HG02588 (cell line): ENCODE measurements at regions not wholly inside any gene's neighbourhood (a gene's known extent, or its start where the extent isn't known, plus 50 kb on each side); places are given as distances from the start of the nearest gene placed in this dataset.
"Not testable (repeated sequence)": the region's sequence is repeated elsewhere in the genome, so short reads cannot be mapped to it uniquely, and the experiment has no call there.

Experiments
- ATAC-seq: cut with Tn5 transposase; IDR thresholded peaks from one replicate; pipeline ENCODE4 v1.9.1; 2021; ENCODE audit warnings: mild to moderate bottlenecking, moderate library complexity; ENCODE audit not compliant: unreplicated experiment

GRCh38 chr3:110900576-110900975 is 171.0 kb upstream of the NECTIN3 start:
- ATAC-seq = no peak

DNA sequence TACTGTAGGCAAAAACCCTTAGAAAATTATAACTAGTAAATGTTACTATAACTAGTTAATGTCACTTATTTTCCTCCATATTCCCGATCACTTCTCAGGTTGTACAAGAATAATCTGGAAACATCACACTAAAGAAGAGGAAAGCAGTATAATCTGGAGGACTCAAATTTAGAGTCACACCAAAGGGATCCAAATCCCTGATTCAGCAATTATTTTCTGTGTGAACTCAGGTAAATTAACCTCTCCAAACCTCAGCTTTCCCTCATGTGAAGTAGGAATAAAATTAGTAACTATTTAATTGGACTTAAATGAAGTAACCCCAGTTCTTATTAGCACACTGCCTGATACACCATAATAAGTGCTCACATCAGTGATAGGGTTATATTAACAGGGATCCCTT is 170.1 kb upstream of the NECTIN3 start:
- no peak for ATAC-seq

DNA sequence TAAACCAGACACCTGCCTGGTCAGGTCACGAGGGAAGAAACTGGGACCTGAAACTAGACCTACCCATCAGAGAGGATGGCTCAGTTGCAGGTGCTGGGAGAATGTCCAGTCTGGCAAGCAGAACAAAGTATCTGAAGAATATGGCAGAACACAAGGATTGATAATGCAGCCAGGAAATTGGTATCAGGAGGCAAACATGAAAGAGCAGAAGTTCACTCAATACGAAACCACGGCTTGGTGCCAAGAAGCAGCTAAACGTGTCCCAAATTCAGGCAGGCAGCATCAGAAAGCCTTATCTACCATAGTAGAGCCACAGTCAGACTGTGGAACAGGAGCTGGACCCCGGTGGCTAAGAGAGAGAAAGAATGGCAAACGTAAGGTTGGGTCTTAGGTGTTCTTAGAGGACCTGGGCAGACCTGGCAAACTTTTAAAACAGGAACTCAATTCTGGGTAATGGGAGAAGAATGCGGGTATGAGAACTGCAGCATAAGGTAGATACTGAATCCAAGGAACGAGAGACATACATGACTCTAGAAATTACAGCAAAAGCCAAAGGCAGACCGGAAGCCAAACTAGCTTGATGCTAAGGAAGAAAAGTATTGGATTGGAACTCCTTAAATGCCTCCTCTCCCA is 169.0 kb upstream of the NECTIN3 start:
- ATAC-seq = no peak

- ATAC-seq = no peak
These were observed 167.7 kb upstream of the NECTIN3 start for GRCh38 chr3:110903771-110904519.

- ATAC-seq = no peak
These were observed 167.1 kb upstream of the NECTIN3 start for GRCh38 chr3:110904520-110904890.

DNA sequence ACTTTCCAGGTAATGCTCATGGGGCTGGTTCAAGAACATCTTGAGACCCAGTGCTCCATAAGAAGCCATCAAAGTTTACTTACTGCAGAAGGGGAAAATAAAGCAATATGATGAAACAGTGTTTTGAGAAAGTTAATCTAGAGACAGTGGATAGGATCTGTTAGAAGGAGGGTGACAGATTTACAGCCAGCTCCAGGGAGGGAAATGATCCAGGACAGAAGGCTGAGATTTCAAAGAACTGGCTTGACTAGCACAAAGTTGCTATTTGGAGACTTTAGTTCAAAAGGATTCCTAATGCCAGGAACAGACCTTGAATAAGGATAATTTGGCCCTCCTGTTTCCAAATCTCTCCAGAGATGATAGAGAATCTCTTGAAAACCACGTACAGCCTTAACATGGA is 166.5 kb upstream of the NECTIN3 start:
- ATAC-seq = no peak

DNA sequence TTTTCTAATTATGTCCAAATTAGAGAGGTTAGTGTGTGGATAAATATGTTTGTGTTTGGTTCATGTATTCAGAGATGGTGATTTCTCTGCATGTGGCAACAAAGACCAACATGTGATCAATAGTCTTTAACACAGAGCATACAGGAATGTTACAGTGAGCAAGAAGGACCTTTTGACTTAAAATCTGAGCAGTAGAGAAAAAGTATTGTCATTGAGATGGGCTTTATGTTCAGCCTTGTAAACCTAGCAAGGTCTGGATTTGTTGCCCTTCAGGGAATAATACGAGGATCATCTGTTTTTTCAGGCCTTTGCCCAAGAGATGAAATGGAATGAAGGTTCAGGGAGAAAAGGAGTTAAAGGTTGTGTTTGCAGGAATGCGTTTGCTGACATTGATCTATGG is 161.8 kb upstream of the NECTIN3 start:
- no peak for ATAC-seq

- no peak for ATAC-seq
These were observed 161.2 kb upstream of the NECTIN3 start for GRCh38 chr3:110910346-110910955.

- no peak for ATAC-seq
These were observed 152.7 kb upstream of the NECTIN3 start for GRCh38 chr3:110918963-110919362.

- no peak for ATAC-seq
These were observed 145.8 kb upstream of the NECTIN3 start for GRCh38 chr3:110925798-110926197.

DNA sequence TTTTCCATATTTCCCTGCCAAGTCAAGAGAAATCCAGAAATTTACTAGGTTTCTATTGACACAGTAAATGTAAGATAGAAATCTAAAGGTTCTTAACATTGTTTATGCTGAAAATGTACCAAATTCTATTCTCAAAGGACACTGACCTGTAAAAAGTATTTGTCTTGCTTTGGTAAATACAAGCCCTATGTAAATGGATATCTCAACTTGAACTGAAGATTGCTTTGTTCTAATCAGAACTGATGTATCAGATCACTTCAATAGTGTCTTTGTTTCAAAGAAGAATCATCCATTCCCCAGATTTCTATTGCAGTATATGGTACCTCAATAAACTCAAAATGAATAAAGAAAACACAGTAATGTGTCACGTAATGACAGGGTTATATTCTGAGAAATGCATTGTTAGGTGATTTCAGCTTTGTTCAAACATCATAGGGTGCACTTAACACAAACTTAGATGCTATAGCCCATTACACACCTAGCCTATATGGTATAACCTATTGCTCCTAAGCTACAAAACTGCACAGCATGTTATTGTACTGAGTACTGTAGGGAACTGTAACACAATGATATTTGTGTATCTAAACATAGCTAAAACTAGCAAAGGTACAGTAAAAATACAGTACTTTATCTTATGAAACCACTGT is 143.5 kb upstream of the NECTIN3 start:
- no peak for ATAC-seq

DNA sequence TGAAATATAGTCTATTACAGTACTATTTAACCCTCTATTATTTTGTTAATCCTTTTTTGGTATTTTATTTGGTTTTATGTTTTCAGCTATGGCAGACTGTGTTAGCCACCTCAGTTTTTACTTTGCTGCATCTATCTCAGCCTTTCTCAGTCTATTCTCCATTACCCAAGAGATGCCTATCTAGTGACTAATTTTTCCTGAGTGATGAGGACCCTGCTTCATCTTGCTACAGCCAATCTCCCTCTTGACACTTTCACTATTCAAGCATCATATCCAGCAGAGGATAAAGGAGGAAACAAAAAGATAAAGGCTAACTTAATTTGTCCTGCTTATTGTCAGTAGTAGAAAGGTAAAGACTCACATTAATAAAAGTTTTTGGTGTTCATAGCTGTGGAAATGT is 141.8 kb upstream of the NECTIN3 start:
- ATAC-seq = no peak

DNA sequence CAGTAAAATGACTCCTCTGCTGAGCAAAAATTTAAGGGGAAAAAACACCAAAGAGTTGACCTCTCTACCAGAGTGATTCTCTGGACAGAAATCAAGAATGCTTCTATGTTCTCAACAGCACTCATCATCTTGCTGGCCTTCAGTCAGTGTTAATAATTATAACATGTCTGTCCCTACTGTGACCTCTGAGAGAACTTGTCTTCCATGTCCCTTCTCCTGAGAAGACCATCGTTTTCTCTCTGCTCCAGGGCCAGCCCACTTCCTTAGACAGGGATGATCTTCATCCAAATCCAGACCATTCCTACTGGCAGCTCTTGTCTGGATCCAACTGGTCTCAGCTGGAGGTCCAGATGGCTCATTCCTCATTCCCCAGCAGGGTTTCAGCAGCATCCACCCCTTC is 139.0 kb upstream of the NECTIN3 start:
- ATAC-seq = no peak

GRCh38 chr3:110933821-110934426 is 137.7 kb upstream of the NECTIN3 start:
- ATAC-seq = no peak

DNA sequence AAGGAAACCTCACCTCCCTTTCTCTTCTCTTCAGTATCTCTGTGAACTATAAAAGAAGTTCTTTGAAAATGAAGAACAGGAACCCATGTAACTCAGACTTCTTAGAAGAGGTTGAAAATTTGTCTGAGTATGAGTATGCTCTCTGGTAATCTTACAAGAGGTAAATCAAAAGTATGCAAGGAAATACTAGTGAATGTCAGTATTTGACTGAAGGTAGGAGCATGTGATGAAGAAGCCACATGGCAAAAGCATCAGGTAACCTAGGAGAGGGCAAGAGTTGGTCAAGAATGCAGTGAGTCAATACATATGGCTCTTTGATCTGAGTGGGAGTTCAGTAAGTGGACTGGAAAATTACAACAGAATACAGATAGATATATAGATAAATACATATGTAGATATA is 133.0 kb upstream of the NECTIN3 start:
- no peak for ATAC-seq

DNA sequence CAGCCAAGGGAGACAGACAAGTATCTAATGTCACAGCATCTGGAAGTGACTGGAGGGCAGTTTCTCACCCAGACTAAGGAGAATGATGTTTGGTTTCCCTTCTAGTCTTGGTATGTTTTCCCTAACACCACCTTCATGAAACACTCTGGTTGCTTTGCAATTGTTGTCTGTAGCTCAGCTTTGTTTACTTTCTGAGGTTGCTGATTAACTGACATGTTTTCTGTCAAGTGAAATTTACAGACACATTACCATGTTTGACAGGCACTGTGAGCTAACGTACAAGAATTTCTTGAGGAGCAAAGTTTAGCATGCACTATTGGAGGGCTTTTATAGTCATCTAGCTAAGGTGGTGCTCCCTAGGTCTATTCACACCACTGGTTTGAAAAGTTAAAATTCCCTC is 131.6 kb upstream of the NECTIN3 start:
- no peak for ATAC-seq

DNA sequence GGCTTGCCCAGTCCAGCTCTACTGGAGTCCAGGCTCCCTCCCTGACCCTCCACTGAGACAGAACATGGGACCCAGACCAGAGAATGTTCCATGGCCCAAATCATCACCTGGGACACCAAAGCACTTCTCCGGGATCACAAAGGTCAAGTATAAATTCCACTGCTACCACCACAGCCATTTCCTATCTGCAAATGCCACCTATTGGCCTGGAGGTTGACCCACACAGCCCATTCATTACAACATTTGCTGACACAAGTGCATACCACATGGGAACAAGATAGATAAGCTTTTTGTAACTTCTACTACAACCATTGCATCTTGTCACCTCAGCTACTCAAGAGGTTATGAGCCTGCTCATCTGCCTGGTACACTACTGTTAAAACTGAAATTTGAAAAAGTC is 126.8 kb upstream of the NECTIN3 start:
- ATAC-seq = no peak

DNA sequence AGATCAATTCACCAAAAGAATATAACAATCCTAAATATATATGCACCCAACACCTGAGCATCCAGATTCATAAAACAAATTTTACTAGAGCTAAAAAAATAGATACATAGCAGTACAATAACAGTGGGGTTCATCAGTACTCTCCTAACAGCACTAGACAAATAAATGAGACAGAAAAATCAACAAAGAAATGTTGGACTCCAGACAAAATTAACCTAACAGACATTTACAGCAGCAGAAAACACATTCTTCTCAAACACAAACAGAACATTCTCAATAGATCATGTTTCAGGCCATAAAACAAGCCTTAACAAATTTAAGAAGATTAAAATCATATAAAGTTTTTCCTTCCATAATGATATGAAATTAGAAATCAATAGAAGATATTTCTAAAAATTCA is 124.8 kb upstream of the NECTIN3 start:
- ATAC-seq = no peak

DNA sequence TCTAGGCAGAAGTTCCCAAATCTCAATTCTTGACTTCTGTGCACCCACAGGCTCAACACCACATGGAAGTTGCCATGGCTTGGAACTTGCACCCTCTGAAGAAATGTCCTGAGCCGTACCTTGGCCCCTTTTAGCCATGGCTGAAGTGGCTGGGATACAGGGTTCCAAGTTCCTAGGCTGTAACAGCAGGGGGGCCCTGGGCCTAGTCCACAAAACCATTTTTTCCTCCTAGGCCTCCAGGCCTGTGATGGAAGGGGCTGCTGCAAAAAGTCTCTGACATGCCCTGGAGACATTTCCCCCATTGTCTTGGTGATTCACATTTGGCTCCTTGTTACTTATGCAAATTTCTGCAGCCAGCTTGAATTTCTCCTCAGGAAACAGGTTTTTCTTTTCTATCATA is 122.4 kb upstream of the NECTIN3 start:
- ATAC-seq = not testable (repeated sequence)

DNA sequence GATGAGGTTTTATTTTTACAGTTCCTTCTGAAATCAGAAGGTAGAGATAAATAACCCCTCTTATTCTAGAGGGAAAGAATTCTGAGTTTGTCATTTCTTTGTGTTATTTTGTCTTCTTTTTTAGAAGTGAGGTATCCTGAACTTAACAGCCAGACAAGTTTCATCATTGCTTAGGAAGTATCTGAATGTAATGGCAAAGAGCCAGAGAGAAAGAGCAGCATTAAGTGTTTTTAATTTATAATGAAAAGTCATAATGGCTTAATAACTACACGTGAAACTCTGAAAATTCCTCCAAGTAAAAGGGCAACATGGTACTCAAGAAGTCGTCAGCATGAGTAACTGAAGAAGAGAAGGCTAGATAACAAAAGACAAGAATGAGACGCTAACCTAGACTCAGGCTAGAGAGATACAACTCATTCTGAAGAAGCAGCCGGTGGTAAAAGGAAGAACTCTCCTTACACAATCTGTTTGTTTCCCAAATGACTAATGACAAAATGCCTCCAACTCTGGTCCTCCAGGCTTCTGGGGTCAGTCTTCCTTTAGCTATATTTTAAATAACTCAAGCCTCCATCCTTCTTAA is 116.2 kb upstream of the NECTIN3 start:
- ATAC-seq = no peak

- no peak for ATAC-seq
These were observed 115.5 kb upstream of the NECTIN3 start for GRCh38 chr3:110956081-110956480.
